WERI-Rb-1 (cell line): ENCODE measurements at regions not wholly inside any gene's neighbourhood (a gene's known extent, or its start where the extent isn't known, plus 50 kb on each side); places are given as distances from the start of the nearest gene placed in this dataset.

Source experiments
- DNase-seq: peaks from one replicate; pipeline ENCODE4 v3.0.0-alpha.2; 2020
- H3K27ac ChIP-seq: fragments of 250-450 bp; sonication (Bioruptor Pico); 2 replicates; pipeline ENCODE4 v1.5.1; 2020; ENCODE audit warnings: mild to moderate bottlenecking, moderate library complexity
- H3K27me3 ChIP-seq: fragments of 250-450 bp; sonication (Bioruptor Pico); 2 replicates; pipeline ENCODE4 v1.5.1; 2021; ENCODE audit warnings: mild to moderate bottlenecking, low read depth, moderate library complexity; ENCODE audit not compliant: insufficient read depth, severe bottlenecking
- H3K36me3 ChIP-seq: fragments of 250-450 bp; sonication (Bioruptor Pico); 2 replicates; pipeline ENCODE4 v1.5.1; 2020; ENCODE audit warnings: mild to moderate bottlenecking, moderate library complexity
- H3K4me3 ChIP-seq: 2 replicates; pipeline ENCODE4 v1.5.1; 2011; ENCODE audit warnings: low read depth, mild to moderate bottlenecking, control low read depth, low read length
- H3K9me3 ChIP-seq: fragments of 250-450 bp; sonication (Bioruptor Pico); 2 replicates; pipeline ENCODE4 v1.5.1; 2021; ENCODE audit warnings: mild to moderate bottlenecking, moderate library complexity; ENCODE audit not compliant: severe bottlenecking
- CTCF ChIP-seq: IDR thresholded peaks from 2 replicates; pipeline ENCODE4 v1.5.1; 2011; ENCODE audit warnings: low read depth, mild to moderate bottlenecking, control low read depth, inconsistent platforms, low read length

- no peaks in the 10 kb centered on the region for H3K36me3 ChIP-seq
- no peak overlapping the region for H3K4me3 ChIP-seq
- H3K27ac ChIP-seq = no peak overlapping the region
- H3K9me3 ChIP-seq = peaks cover 4% of the 10 kb centered on the region
- H3K27me3 ChIP-seq = no peaks in the 10 kb centered on the region
- no peak for DNase-seq
- no peak for TF ChIP-seq CTCF
Measured at GRCh38 chr4:115370490-115370889, 257.1 kb upstream of the NDST4 start.

DNA sequence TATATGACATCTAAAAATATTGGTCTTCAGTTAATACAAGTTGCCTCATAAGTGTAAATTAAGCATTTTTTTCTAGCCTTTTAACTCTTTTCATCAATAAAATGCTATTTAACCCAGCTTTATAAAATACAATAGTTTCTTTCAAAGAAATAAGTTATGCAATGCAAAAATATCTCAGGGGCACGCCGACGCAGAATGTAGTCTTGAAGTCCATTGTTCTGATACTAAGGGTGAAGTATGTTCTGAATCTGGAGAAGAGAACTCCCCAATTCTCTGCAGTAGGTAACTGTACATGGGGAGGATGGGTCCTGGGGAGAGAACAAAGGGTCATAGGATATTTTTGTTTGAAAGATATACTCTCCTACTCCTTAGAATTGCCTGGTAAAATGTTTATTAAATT is 256.6 kb upstream of the NDST4 start:
- no peak for TF ChIP-seq CTCF
- Histone ChIP-seq H3K27ac (no peak overlapping the region), H3K27me3 (no peaks in the 10 kb centered on the region), H3K4me3 (no peak overlapping the region), H3K9me3 (peaks cover 4% of the 10 kb centered on the region), H3K36me3 (no peaks in the 10 kb centered on the region)
- no peak for DNase-seq

GRCh38 chr4:115366390-115366789 is 253.0 kb upstream of the NDST4 start:
- peaks cover 4% of the 10 kb centered on the region for H3K9me3 ChIP-seq
- no peak for TF ChIP-seq CTCF
- no peak overlapping the region for H3K4me3 ChIP-seq
- no peaks in the 10 kb centered on the region for H3K27me3 ChIP-seq
- no peaks in the 10 kb centered on the region for H3K36me3 ChIP-seq
- no peak overlapping the region for H3K27ac ChIP-seq
- DNase-seq = no peak

DNA sequence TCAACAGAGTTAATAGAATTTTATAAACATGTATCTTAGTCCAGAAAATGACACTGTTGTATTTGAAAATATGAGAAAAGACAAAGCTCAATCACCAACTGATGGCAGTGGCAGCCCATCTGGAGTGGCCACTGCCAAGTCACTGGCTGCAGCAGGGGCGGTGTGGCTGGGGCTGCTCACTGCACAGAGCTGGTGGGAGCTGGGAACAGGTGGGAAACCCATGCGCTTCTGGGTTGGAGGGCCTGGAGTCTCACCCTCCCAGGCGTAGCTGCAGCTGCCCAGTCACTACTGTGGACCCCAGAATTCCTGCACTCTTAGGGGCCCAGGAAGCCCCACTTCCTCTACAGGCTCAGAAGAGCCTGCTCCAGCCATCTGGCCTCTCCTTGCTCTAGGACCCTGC is 251.8 kb upstream of the NDST4 start:
- TF ChIP-seq CTCF = no peak
- Histone ChIP-seq H3K9me3 (peaks cover 4% of the 10 kb centered on the region), H3K4me3 (no peak overlapping the region), H3K27me3 (no peaks in the 10 kb centered on the region), H3K36me3 (no peaks in the 10 kb centered on the region), H3K27ac (no peak overlapping the region)
- no peak for DNase-seq

GRCh38 chr4:115361781-115362180 is 248.4 kb upstream of the NDST4 start:
- DNase-seq = no peak
- no peak overlapping the region for H3K4me3 ChIP-seq
- peaks cover 4% of the 10 kb centered on the region for H3K9me3 ChIP-seq
- no peaks in the 10 kb centered on the region for H3K27me3 ChIP-seq
- no peaks in the 10 kb centered on the region for H3K36me3 ChIP-seq
- TF ChIP-seq CTCF = no peak
- no peak overlapping the region for H3K27ac ChIP-seq

- DNase-seq = no peak
- Histone ChIP-seq H3K4me3 (no peak overlapping the region), H3K27ac (no peak overlapping the region), H3K9me3 (no peaks in the 10 kb centered on the region), H3K36me3 (no peaks in the 10 kb centered on the region), H3K27me3 (no peaks in the 10 kb centered on the region)
- TF ChIP-seq CTCF = no peak
Measured at GRCh38 chr4:115360431-115360830, 247.0 kb upstream of the NDST4 start.
